ENCODE measurements at regions not wholly inside any gene's neighbourhood (a gene's known extent, or its start where the extent isn't known, plus 50 kb on each side); places are given as distances from the start of the nearest gene placed in this dataset.

DNA sequence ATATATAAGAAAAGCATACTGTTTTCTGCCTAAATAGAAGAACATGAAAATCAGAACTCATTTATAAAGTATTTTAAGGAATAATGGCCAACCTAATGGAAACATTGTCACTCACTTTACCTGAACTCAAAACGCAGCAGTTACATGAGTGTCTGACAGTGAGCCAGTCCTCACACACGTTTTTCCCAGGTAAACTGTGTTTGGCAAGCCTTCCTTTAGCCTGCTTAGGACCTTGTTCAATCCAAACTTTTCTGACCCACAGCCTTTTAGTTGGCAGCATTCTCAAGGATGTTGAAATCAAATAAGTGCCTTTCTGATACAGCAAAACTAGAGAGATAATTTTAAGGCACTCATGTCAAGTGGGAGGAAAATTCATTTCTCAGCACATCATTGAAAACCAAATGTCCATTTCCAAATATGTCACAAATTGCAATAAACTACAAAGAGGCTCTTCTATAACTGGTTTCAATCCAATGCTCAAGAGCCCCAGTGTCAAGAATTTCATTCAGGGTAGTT is 83.5 kb upstream of the SPDL1 start:
- TF ChIP-seq, protein P1, sequence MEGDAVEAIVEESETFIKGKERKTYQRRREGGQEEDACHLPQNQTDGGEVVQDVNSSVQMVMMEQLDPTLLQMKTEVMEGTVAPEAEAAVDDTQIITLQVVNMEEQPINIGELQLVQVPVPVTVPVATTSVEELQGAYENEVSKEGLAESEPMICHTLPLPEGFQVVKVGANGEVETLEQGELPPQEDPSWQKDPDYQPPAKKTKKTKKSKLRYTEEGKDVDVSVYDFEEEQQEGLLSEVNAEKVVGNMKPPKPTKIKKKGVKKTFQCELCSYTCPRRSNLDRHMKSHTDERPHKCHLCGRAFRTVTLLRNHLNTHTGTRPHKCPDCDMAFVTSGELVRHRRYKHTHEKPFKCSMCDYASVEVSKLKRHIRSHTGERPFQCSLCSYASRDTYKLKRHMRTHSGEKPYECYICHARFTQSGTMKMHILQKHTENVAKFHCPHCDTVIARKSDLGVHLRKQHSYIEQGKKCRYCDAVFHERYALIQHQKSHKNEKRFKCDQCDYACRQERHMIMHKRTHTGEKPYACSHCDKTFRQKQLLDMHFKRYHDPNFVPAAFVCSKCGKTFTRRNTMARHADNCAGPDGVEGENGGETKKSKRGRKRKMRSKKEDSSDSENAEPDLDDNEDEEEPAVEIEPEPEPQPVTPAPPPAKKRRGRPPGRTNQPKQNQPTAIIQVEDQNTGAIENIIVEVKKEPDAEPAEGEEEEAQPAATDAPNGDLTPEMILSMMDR (IDR thresholded peaks at IDR 0.05), result no peak
- TF ChIP-seq POLR2A (IDR thresholded peaks at IDR 0.05) (no peak), POLR2AphosphoS5 (IDR thresholded peaks at IDR 0.05) (no peak), EP300 (IDR thresholded peaks at IDR 0.05) (no peak)
